ENCODE measurements at regions not wholly inside any gene's neighbourhood (a gene's known extent, or its start where the extent isn't known, plus 50 kb on each side); places are given as distances from the start of the nearest gene placed in this dataset.

GRCh38 chr7:157468221-157469111, 131.7 kb downstream of the DNAJB6 start:
- DNase-seq, result no peak
- POLR2A ChIA-PET, result no interaction called here
- Histone ChIP-seq H3K27ac (ENCODE audit: low read depth in 2 of 2, low read length in 1 of 2) (no peak overlapping the region), H3K4me2 (no peak overlapping the region), H3K9me2 (no peaks in the 10 kb centered on the region), H2AFZ (ENCODE audit: low read depth) (no peak overlapping the region), H3K36me3 (replicated peaks in 1 of 2; ENCODE audit: control insufficient read depth in 1 of 2, insufficient read depth in 2 of 2, low read length in 1 of 2) (no peaks in the 10 kb centered on the region), H3K27me3 (ENCODE audit: insufficient read depth) (no peaks in the 10 kb centered on the region), H3K4me3 (ENCODE audit: low read depth in 2 of 2, low read length in 1 of 2) (no peak overlapping the region), H3K9ac (no peak overlapping the region), H3K4me1 (ENCODE audit: control insufficient read depth in 1 of 2, insufficient read depth in 2 of 2, low read depth in 1 of 2, low read length in 1 of 2) (peaks cover 0 to 11% of the 10 kb centered on the region in 2 experiments; a peak in 1 of 4 replicates), H3F3A (replicated peaks; ENCODE audit: insufficient read depth) (no peaks in the 10 kb centered on the region), H3K9me3 (no peaks in the 10 kb centered on the region), H4K20me1 (ENCODE audit: insufficient read depth) (no peaks in the 10 kb centered on the region), H3K79me2 (ENCODE audit: insufficient read depth) (no peaks in the 10 kb centered on the region)
- TF ChIP-seq, protein P1, sequence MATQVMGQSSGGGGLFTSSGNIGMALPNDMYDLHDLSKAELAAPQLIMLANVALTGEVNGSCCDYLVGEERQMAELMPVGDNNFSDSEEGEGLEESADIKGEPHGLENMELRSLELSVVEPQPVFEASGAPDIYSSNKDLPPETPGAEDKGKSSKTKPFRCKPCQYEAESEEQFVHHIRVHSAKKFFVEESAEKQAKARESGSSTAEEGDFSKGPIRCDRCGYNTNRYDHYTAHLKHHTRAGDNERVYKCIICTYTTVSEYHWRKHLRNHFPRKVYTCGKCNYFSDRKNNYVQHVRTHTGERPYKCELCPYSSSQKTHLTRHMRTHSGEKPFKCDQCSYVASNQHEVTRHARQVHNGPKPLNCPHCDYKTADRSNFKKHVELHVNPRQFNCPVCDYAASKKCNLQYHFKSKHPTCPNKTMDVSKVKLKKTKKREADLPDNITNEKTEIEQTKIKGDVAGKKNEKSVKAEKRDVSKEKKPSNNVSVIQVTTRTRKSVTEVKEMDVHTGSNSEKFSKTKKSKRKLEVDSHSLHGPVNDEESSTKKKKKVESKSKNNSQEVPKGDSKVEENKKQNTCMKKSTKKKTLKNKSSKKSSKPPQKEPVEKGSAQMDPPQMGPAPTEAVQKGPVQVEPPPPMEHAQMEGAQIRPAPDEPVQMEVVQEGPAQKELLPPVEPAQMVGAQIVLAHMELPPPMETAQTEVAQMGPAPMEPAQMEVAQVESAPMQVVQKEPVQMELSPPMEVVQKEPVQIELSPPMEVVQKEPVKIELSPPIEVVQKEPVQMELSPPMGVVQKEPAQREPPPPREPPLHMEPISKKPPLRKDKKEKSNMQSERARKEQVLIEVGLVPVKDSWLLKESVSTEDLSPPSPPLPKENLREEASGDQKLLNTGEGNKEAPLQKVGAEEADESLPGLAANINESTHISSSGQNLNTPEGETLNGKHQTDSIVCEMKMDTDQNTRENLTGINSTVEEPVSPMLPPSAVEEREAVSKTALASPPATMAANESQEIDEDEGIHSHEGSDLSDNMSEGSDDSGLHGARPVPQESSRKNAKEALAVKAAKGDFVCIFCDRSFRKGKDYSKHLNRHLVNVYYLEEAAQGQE (IDR thresholded peaks at IDR 0.05; ENCODE audit: low read depth, low read length), result no peak
- no peak for TF ChIP-seq GABPA (IDR thresholded peaks at IDR 0.05; ENCODE audit: low read depth)
- TF ChIP-seq SMC3 (IDR thresholded peaks at IDR 0.05; ENCODE audit: low read depth, low read length), result no peak
- no peak for TF ChIP-seq NRF1 (IDR thresholded peaks at IDR 0.05; ENCODE audit: low read depth, low read length)
- no peak for TF ChIP-seq IRF3 (IDR thresholded peaks at IDR 0.05; ENCODE audit: low read depth, low read length)
- no peak for TF ChIP-seq RAD21 (IDR thresholded peaks at IDR 0.05; ENCODE audit: low read length)
- TF ChIP-seq, protein P2, sequence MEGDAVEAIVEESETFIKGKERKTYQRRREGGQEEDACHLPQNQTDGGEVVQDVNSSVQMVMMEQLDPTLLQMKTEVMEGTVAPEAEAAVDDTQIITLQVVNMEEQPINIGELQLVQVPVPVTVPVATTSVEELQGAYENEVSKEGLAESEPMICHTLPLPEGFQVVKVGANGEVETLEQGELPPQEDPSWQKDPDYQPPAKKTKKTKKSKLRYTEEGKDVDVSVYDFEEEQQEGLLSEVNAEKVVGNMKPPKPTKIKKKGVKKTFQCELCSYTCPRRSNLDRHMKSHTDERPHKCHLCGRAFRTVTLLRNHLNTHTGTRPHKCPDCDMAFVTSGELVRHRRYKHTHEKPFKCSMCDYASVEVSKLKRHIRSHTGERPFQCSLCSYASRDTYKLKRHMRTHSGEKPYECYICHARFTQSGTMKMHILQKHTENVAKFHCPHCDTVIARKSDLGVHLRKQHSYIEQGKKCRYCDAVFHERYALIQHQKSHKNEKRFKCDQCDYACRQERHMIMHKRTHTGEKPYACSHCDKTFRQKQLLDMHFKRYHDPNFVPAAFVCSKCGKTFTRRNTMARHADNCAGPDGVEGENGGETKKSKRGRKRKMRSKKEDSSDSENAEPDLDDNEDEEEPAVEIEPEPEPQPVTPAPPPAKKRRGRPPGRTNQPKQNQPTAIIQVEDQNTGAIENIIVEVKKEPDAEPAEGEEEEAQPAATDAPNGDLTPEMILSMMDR (IDR thresholded peaks at IDR 0.05), result no peak
- TF ChIP-seq EZH2phosphoT487 (IDR thresholded peaks at IDR 0.05; ENCODE audit: borderline replicate concordance, low read depth), result no peak
- TF ChIP-seq, protein P3, sequence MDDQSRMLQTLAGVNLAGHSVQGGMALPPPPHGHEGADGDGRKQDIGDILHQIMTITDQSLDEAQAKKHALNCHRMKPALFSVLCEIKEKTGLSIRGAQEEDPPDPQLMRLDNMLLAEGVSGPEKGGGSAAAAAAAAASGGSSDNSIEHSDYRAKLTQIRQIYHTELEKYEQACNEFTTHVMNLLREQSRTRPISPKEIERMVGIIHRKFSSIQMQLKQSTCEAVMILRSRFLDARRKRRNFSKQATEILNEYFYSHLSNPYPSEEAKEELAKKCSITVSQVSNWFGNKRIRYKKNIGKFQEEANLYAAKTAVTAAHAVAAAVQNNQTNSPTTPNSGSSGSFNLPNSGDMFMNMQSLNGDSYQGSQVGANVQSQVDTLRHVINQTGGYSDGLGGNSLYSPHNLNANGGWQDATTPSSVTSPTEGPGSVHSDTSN (IDR thresholded peaks at IDR 0.05), result no peak
- TF ChIP-seq SIN3A (IDR thresholded peaks at IDR 0.05; ENCODE audit: borderline replicate concordance, low read depth, low read length), result no peak
- TF ChIP-seq YY1 (IDR thresholded peaks at IDR 0.05; ENCODE audit: low read depth), result no peak
- TF ChIP-seq RCOR1 (IDR thresholded peaks at IDR 0.05; ENCODE audit: low read length), result no peak
- CTCF ChIA-PET, result no interaction called here
- 68% methylated on average over 38 of the region's 42 CpGs for WGBS (ENCODE audit: low lambda C conversion rate)

All from SK-N-SH (cell line).